COLO668 (cell line): ENCODE measurements at regions not wholly inside any gene's neighbourhood (a gene's known extent, or its start where the extent isn't known, plus 50 kb on each side); places are given as distances from the start of the nearest gene placed in this dataset.

Experiments used
- DNase-seq: peaks from one replicate; lab custom pipeline; 2025; ENCODE audit not compliant: unreplicated experiment; lab: John Stamatoyannopoulos, UW

- no peak for DNase-seq
Measured at GRCh38 chr4:35138449-35138848, 1105.9 kb downstream of the ARAP2 start.

GRCh38 chr4:35147761-35148160, 1096.6 kb downstream of the ARAP2 start:
- no peak for DNase-seq

GRCh38 chr4:35151816-35152572, 1092.3 kb downstream of the ARAP2 start:
- peak; percentile 55 for DNase-seq

GRCh38 chr4:35163168-35163567, 1081.1 kb downstream of the ARAP2 start:
- no peak for DNase-seq

- DNase-seq: no peak
Measured at GRCh38 chr4:35164063-35164462, 1080.3 kb downstream of the ARAP2 start.

- no peak for DNase-seq
Measured at GRCh38 chr4:35166466-35166865, 1077.8 kb downstream of the ARAP2 start.

- DNase-seq: no peak
Measured at GRCh38 chr4:35167385-35167784, 1076.9 kb downstream of the ARAP2 start.

- no peak for DNase-seq
Measured at GRCh38 chr4:35175487-35175886, 1068.8 kb downstream of the ARAP2 start.

GRCh38 chr4:35175894-35176293, 1068.4 kb downstream of the ARAP2 start:
- DNase-seq: no peak

- DNase-seq: no peak
Measured at GRCh38 chr4:35182451-35182850, 1061.9 kb downstream of the ARAP2 start.

- peak; percentile 13 for DNase-seq
Measured at GRCh38 chr4:35189988-35190613, 1054.2 kb downstream of the ARAP2 start.

GRCh38 chr4:35201403-35201802, 1042.9 kb downstream of the ARAP2 start:
- no peak for DNase-seq

- no peak for DNase-seq
Measured at GRCh38 chr4:35216636-35217035, 1027.7 kb downstream of the ARAP2 start.

- no peak for DNase-seq
Measured at GRCh38 chr4:35217331-35217730, 1027.0 kb downstream of the ARAP2 start.

- DNase-seq: no peak
Measured at GRCh38 chr4:35228313-35228712, 1016.0 kb downstream of the ARAP2 start.

GRCh38 chr4:35229021-35229420, 1015.3 kb downstream of the ARAP2 start:
- DNase-seq: no peak

GRCh38 chr4:35237924-35238323, 1006.4 kb downstream of the ARAP2 start:
- DNase-seq: no peak

- no peak for DNase-seq
Measured at GRCh38 chr4:35238793-35239192, 1005.5 kb downstream of the ARAP2 start.

- DNase-seq: no peak
Measured at GRCh38 chr4:35246493-35246892, 997.8 kb downstream of the ARAP2 start.

- DNase-seq: no peak
Measured at GRCh38 chr4:35247047-35247446, 997.3 kb downstream of the ARAP2 start.

- peak; percentile 12 for DNase-seq
Measured at GRCh38 chr4:35250331-35250730, 994.0 kb downstream of the ARAP2 start.

GRCh38 chr4:35250761-35251160, 993.6 kb downstream of the ARAP2 start:
- DNase-seq: no peak

- no peak for DNase-seq
Measured at GRCh38 chr4:35252071-35252470, 992.2 kb downstream of the ARAP2 start.
